Fibroblast of gingiva (primary cell): ENCODE measurements at regions not wholly inside any gene's neighbourhood (a gene's known extent, or its start where the extent isn't known, plus 50 kb on each side); places are given as distances from the start of the nearest gene placed in this dataset.

ENCODE experiments used
- DNase-seq: peaks from one replicate; pipeline ENCODE4 v3.0.0-alpha.2; 2011; ENCODE audit warnings: low read depth

DNA sequence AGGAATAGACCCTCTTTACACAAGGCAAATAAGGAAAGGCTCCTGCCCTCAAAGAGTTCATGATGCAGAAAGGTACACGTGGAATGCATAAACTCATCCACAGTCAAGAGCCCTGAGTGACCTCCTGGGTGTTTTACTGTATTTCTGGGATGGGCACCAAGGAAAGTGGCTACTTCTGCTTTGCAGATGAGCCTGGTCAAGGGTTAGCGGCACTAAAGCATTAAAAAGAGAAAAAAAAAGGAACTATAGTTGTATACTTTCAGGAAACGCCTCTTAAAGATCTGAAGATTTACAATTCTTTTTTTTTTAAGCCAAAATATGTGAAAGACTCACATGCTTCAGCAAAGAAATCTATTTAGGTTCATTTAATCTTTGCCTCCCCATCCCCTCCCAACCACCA is 366.2 kb upstream of the PDE4D start:
- no peak for DNase-seq

DNA sequence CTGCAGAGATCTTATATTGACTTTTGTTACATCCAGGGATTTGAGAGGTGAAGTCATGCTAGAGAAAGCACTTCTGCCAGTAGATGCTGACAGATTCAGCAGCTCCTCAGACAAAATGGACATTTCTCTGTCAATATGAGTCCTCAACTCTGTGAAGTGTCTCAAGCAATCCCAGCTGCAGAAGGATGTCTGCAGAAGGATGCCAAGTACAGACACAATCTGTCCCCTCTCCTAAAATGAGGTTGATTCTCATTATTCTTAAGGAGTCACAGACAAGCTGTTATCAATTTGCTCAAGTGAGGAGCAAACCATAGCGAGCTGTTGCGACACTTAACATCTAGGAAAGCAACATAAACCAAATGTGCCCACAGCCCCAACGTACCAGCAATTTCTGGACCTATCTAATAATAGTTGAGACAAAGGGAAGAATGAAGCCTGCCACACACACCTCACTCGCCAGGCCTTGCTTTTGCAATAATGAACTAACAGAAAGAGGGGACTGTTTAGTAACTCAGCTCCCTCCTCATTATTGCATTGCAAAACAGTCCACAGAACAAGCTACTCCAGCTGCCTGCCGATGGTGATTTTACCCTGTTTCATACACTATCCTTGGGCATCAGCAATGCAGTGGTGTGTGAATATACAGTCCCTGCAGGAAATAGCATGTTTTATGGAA is 364.2 kb upstream of the PDE4D start:
- no peak for DNase-seq

DNA sequence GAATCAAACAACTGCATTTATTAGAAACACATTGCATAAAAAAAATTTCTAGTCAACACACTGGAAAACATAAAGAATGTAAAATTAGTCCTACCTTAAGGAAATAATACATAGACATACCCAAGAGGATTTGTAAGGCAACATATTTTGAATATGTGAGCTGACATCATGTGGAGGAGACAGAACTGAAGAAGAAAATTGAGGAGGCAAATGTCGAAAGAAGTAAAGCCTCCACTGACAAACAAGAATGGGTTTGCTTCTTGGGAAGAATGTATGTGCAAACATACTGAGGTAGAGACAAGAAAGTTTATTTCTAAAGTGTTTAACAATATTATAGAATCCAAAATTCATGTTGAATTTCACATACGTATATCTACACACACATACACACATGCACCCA is 363.0 kb upstream of the PDE4D start:
- DNase-seq = no peak

DNA sequence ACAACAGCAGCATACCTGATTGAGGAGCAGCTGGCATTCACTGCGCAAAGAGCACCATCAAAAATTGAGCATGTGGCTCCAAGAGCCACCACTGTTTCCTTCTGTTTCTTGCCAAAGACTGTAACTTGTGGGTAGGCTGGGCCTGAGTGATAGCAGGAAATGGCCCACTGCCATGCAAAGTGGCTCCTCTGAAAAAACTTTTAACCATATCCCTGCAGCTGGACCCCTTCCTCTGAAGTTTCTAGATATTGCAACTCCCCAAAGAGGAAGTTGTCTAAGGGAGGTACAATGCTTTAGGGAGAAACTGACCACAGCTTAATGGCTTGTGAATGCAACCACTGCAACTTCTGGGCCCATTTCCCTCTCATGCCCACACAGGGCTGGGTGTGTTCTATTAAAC is 355.4 kb upstream of the PDE4D start:
- DNase-seq = no peak

DNA sequence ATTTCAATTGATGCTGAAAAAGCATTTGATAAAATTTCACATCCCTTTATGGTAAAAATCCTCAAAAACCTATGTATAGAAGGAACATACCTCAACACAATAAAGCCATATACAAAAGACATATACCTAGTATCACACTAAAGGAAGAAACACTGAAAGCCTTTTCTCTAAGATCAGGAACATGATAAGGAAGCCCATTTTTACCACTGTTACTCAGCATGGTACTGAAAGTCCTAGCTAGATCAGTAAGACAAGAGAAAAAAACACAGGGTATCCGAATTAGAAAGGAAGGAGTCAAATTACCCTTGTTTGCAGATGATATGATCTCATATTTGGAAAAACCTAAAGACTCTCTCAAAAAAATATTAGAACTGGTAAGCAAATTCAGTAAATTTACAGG is 350.2 kb upstream of the PDE4D start:
- DNase-seq = no peak

DNA sequence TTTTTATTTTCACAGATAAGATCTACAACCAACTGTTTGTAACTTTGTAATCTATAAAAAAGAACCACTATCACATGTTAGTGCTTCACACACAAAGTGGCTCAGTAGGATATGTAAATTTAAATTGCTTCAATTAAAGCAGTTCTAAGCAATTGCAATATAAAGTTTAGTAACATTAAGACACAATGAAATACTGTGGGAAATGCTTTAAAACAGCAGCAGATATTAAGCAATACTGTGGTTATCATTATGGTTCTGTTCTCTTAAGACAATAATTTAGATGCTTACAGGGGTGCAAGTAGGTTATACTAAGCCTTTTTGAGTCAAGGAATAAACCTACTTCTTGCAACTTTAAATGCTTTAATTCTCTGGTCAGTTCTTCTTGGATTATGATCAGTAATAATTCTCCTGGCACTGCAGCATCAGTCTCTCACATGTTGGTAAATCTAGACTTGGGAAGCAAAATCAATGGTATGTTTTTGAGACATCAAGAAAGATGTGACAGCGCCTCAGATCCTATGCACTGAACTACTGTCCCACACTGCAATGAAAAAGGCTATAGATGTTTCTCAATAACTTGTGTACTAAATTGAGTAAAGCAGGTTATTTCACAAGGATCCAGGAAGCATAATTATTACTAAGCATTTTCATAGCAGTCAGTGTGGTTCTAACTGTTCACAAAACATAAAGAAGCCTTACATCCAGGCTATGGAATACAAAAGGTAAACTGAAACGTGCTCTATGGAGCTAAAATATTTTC is 338.7 kb upstream of the PDE4D start:
- DNase-seq = no peak

DNA sequence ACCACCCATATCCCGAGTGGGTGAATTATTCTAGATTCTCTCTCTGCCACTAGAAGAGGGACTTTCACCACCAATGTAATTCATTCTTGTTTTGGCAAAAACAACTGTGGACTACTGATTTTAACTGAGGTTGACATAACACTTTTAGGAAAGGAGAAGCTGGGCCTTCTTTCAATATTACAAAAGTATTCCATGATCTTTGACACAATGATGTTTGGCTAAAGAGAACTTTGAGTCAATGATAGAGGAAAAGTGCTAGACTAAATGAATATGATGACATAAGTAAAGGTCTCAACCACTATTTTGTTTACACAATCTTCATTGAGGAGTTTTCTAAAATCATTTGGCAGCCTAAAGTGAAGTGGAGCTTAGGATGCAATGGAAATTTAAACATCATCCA is 336.9 kb upstream of the PDE4D start:
- DNase-seq = no peak

DNA sequence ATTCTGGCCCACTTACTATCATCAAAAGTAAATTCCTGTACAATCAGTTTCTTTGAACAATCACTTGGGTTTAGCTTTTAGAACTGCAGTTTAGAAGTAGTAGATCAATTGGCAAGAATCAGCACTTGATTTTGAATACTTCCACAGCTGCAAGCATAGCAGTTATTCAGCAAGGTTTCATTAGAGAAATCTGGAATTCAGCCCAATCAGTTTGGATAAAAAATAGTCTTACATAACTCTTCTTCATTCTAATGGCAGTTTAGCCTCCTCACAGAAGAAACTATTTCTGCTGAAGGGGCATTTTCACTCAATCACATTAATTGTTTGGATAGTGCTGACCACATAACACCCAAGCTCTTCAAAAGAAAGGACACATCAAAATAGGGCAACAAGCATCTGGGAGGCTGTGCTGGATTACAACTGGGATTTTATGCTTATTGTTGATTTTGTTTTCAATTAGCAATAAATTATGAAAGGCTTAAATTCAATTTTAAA is 336.2 kb upstream of the PDE4D start:
- DNase-seq = no peak

DNA sequence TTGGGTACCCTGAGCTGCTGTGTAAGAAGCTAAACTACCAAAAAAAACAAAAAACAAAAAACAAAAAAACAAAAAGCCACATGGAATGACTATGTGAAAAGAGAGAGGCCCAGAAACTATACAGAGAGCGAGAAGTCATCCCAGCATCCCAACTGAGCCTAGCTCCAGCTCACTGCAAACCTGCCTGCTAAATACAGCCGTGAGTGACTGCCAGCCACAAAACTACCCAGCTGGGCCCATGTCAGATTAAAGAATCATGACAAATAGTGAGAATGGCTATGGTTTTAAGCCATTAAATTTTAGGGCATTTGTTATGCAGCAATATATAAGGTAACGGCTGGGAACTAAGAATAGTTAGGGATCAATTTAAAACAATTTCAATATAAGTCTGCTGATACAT is 335.1 kb upstream of the PDE4D start:
- DNase-seq = no peak

DNA sequence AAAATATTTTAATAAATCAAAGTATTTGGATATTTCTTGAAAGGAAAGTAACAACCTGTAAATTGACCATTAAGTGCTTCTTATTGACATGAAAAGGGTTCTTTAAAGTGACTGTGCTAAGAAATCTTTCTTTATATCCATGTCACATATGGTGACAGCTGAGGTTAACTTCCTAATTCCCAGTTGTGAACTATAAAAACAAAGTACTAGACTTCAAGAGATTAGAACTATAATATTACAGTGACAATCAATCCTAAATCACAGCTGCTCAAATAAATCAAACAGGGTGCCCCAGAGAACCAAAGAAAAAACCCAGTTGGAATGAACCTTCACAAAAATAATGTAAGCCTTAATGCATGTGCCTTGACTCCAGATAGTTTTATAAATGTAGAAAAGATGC is 332.6 kb upstream of the PDE4D start:
- no peak for DNase-seq

DNA sequence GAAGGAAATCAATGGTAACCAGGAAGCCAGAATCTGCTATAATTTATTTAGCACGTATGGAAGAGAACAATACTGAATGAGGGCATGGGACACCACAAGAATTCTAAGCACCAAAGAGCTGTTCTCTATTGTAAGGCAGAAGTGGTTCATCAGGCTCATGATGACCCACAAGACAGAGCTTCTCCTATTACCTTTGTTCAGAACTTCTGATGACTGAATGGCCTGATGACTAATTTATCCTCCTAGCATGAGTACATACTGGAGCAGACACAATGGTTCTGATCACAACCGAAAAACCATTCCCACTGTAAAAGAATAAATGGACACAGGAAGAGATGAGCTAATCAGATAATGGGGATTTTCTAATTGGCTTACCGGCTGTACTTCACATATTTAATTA is 329.8 kb upstream of the PDE4D start:
- DNase-seq = no peak

DNA sequence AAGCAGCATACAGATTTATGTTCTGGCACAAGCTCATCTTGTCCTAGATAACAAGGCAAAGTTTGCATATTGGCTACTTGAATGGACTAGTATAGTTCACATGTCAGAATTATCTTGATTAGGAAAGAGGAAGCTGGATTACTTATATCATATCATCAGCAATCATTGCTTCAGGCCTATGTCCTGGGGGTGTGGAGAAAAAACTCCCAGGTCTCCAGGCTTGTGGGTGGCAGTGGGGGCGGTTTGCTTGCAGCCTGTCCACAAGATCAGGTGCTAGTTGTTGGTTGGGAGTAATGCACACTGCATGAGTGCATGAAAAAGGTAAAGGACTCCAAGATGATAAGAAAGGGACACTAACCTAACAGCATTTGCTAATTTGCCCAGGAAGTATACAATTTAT is 326.4 kb upstream of the PDE4D start:
- DNase-seq = no peak

DNA sequence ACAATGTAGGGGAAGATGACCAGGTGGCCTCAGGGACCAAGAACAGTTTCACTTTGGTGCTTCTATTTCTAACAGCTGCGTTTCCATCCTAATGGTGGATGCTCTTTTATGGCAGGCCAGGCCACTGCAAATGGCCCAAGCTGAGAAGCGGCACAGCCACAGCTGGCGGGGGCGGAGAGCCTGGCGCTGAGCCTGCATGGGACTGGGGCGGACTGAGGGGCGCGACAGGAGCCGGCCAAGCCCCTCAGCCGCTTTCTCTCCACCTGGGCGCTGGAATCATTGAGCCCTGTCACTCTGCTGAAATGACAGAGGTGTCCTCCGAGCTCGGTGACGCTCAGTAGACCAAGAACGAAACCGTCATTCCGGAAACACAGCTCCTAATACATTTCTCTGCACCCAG is 317.3 kb upstream of the PDE4D start:
- DNase-seq = no peak

DNA sequence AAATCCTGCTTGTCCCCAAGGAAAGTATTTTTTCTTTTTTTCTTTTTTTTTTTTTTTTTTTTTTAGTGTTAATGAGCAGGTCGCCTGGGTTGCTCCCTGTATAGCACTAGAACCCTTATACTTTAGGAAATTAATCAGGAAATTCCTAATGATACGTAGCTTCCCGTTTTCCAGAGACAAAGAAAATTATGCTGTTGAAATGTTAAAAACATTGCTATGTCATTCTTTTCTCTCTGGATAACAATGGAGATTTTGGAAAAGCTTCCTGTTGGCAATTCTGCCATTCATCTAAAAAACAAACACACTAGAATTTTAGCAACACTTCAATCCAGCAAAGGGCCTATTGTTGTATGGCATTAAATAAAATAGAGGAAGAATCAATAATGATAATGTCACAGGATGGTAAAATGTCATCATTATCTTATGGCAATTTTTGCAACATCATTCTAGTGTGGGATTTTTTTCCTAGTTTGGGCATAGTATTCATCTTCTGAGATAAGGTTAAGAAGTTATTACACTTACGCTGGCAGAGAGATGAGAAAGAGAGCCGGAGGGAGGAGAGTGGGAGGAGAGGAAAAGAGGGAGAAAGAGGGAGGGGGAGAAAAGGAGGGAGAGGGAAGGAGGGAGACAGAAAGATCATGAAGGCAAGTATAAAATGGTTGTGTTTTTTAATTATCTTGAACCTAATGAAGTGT is 315.8 kb upstream of the PDE4D start:
- no peak for DNase-seq

DNA sequence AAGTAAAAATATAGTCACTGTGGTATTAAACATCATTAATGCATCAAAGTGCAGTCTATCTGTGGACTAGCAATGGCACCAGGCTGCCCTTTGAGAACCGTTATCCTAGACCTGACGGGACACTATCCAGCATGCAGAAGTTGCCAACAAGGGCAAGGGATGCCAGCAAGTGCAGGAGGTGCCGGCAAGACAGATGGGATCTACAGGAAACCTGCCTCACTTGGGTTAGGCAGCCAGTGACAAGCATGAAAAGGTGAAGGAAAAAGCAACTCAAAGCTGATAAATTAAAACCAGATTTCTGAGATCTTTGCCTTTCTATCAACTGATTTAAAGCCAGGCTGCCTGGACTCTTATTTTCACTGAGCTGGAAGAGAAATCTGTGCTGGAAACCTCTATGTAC is 315.2 kb upstream of the PDE4D start:
- DNase-seq = no peak

DNA sequence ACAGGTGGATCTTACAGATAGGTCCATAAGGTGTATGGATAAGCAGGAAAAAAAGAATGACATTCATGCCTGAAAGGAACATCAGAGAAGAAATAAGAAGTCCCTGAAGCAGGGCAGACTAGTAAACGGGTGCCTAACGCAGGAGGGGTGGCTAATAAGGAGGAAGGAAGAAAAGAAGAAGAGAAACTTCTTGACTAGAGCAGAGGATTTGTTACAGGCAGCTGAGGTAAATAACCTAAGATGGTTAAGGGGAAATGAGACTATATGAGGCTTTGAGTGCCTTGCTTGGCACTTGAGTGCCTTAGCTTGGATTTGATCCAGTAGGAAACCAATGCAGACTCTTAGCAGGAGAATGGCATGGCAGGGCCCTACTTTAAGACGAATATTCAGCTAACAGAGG is 313.5 kb upstream of the PDE4D start:
- DNase-seq = no peak

DNA sequence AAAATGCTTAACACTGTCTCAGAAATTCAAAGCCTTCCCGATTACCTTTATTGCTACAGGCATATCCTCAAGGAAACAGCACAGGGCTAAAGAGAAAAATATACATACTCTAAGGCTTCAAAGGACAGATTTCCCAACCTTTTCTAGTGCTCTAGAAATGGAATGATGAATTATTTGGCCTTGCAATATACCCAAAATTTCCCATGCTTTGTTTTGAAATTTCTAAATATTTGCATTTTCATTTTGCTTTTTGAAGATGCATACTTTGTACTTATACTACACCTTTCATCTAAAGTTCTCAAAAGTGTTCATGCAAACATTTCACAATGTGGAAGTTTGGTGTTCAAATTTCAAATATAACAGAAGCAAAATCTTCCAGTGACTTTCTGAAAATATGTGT is 312.7 kb upstream of the PDE4D start:
- no peak for DNase-seq

DNA sequence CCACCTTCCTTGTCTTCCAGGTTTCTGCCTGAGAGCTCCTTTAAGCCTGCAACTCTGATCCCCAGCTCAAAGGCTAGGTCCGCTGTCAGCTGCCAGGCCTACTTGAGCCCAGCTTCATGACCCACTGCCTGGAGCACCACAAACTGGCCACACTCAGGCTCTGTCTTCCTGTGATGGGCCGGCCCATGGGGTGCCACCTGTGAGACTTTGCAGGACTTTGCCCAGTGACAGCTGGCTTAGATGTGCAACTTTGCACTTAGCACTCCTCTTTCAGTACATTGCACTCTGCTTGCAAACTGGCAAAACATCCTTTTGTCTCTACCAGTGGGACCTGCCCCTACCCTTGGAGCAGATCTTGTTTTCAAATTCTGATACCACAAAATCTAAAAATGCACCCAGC is 311.5 kb upstream of the PDE4D start:
- DNase-seq = no peak

DNA sequence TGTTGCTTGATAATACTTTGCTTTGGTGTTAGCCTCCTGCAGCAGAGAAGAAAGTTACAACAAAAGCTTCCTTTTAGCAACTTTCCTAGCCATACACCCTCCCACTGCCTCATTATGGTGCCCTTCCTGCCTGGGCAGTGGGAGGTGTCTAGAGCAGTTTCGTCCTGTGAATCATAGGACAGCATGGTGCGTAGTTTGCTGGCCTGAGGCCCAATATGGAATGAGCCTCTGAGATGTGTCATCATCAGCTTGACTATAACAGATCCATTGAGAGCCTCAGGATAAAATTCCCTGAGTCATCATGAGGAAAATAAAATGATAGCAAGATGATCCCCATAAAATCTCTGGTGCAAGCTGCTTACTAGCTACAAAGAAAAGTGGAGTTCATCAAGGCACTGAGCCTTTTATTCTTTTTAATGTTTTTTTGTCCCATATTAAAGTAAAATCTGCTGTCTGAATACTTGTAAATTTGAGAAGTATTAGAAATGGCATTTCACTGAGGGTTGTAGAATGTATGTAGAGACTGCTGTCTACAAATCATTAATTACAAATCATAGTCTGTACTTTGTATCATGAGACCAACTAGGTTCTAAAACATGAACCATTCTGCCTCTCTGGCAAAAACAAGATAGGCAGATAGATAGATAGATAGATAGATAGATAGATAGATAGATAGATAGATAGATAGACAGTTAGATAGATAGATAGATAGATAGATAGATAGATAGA is 303.0 kb upstream of the PDE4D start:
- DNase-seq = peak; percentile 67

DNA sequence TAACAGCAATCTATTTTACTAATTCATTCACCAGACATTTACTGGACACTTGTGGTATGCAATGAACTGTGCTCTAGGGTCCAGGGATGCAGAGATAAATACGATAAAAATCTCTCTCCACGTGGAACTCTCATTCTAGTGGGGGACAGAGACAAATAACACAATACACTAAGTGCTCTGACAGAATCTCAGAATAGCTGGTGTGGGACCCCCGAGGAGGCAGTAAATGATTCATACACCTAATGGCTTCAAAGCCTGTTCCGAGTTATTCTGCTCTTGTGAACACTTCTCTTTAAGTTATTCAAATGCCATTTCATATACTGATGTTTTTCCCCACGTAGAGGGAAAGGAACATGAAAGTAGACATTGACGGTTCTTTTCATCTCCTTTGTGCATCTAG is 302.0 kb upstream of the PDE4D start:
- no peak for DNase-seq

DNA sequence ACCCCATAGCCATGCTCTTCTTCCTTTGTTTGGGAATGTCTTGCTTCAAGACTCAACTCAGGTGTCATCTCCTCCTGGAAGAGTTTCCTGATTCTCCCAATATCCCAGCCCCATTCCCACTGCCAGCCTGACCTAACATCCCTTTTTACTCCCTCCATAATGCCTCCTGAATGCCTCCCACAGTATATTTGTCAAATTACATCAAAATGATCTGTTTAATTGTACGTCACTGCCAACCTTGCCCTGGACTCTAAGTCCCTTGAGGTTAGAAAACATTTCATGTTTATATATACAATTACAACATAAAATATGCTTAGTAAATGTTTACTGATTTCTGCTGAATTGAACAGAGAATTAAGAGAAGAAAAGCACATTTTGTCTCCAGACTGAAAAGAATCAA is 301.6 kb upstream of the PDE4D start:
- peak; percentile 5 for DNase-seq

DNA sequence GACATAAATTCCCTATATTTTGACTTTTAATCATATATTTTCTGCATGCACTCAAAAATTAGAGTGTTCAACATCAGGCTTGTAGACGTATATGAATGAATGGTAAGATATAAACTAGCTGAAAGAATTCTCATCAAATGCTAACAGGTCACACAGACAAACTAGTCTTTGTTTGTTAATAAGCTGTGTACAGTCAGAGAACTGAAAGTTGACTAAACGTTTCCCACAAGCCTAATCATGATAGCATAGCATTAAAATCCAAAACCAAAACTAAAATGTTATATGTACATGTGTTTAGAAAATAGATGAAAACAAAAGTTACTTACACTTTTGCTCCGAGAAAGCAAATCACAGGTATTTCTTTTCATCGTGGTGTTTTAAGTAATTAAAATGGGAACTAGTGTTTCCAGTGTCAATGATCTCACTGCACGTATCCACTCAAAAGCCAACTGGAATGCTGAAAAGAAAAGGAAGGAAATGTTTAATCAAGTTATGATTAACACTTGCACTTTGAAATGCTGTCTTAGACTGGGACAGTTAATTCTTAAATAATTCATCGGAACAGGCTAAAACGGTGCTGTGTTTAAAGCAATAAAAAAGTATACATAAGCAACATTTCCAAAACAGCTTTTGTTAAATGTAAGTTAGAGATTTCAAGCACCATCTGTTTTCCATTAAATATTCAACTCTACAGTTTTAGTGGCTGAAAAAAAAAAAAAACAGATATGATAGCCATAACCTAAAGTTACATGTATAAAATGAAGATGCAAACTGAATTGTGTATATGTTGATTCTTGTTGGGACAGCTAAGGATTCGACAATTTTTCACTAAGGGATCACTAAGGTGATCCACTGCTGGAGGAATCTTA is 291.9 kb upstream of the PDE4D start:
- no peak for DNase-seq
